SK-N-MC (cell line): ENCODE measurements at regions not wholly inside any gene's neighbourhood (a gene's known extent, or its start where the extent isn't known, plus 50 kb on each side); places are given as distances from the start of the nearest gene placed in this dataset.

Source experiments
- EZH2 ChIP-seq: fragments of 200-600 bp; sonication (generic); IDR thresholded peaks from one replicate; pipeline ENCODE4 v1.6.1; 2017; ENCODE audit warnings: antibody characterized with exemption
- FOXP2 ChIP-seq: optimal IDR thresholded peaks from 2 replicates; pipeline ENCODE3; 2011; ENCODE audit warnings: mild to moderate bottlenecking, moderate library complexity; ENCODE audit not compliant: insufficient read depth; ENCODE audit errors: extremely low read length, control extremely low read depth
- POLR2AphosphoS5 ChIP-seq: IDR thresholded peaks from 2 replicates; pipeline ENCODE4 v1.6.1; 2012; ENCODE audit warnings: mild to moderate bottlenecking, low read depth, low read length, borderline replicate concordance

GRCh38 chr5:88377240-88377639 is 108.6 kb upstream of the TMEM161B start:
- TF ChIP-seq POLR2AphosphoS5 = no peak
- no peak for TF ChIP-seq EZH2
- no peak for TF ChIP-seq FOXP2
